ENCODE measurements at regions not wholly inside any gene's neighbourhood (a gene's known extent, or its start where the extent isn't known, plus 50 kb on each side); places are given as distances from the start of the nearest gene placed in this dataset.

- no peaks in the 10 kb centered on the region for H3K36me3 ChIP-seq (ENCODE audit: control insufficient read depth, insufficient read depth, low read length)
- H3K27me3 ChIP-seq (ENCODE audit: control insufficient read depth, insufficient read depth, low read length) = no peaks in the 10 kb centered on the region
- no peak overlapping the region for H3K9ac ChIP-seq (ENCODE audit: low read depth, low read length)
- no peaks in the 10 kb centered on the region for H3K4me1 ChIP-seq (ENCODE audit: control insufficient read depth, insufficient read depth, low read length)
- H3K9me3 ChIP-seq (ENCODE audit: control insufficient read depth, insufficient read depth, low read length) = no peaks in the 10 kb centered on the region
- H3K4me3 ChIP-seq (ENCODE audit: low read depth, low read length) = no peak overlapping the region
Measured at GRCh38 chr14:58839233-58839632, 201.5 kb downstream of the DACT1 start.

DNA sequence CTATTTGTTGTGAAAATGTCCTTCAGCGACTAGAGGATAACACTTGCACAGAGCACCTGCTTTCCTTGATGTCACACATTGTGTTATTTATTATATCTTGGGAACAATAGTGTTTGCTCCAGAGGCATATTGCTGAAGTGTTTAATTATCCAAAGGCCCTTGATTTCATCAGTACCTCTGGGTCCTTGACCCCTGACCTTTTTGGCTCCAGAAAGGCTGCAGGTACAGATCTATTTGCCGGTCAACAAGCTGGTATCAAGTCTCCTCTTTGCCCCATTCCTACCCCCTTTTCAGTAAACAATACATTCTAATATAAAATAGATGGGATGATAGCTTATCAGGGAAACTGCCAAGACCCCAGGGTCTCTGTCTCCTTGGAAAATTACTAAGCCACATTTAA, 206.8 kb downstream of the DACT1 start:
- H3K27me3 ChIP-seq (ENCODE audit: control insufficient read depth, insufficient read depth, low read length) = no peaks in the 10 kb centered on the region

GRCh38 chr14:58846682-58847465, 209.1 kb downstream of the DACT1 start:
- H3K9ac ChIP-seq (ENCODE audit: low read depth, low read length) = no peak overlapping the region
- peaks cover 6% of the 10 kb centered on the region for H3K4me1 ChIP-seq (ENCODE audit: control insufficient read depth, insufficient read depth, low read length)
- H3K4me3 ChIP-seq (ENCODE audit: low read depth, low read length) = no peak overlapping the region
- no peaks in the 10 kb centered on the region for H3K9me3 ChIP-seq (ENCODE audit: control insufficient read depth, insufficient read depth, low read length)
- no peaks in the 10 kb centered on the region for H3K36me3 ChIP-seq (ENCODE audit: control insufficient read depth, insufficient read depth, low read length)
- H3K27me3 ChIP-seq (ENCODE audit: control insufficient read depth, insufficient read depth, low read length) = no peaks in the 10 kb centered on the region

More for the DNA sequence above, 206.8 kb downstream of the DACT1 start:
- Histone ChIP-seq H3K36me3 (ENCODE audit: control insufficient read depth, insufficient read depth, low read length) (no peaks in the 10 kb centered on the region), H3K4me3 (ENCODE audit: low read depth, low read length) (no peak overlapping the region), H3K4me1 (ENCODE audit: control insufficient read depth, insufficient read depth, low read length) (peaks cover 6% of the 10 kb centered on the region), H3K9me3 (ENCODE audit: control insufficient read depth, insufficient read depth, low read length) (no peaks in the 10 kb centered on the region), H3K9ac (ENCODE audit: low read depth, low read length) (no peak overlapping the region)

DNA sequence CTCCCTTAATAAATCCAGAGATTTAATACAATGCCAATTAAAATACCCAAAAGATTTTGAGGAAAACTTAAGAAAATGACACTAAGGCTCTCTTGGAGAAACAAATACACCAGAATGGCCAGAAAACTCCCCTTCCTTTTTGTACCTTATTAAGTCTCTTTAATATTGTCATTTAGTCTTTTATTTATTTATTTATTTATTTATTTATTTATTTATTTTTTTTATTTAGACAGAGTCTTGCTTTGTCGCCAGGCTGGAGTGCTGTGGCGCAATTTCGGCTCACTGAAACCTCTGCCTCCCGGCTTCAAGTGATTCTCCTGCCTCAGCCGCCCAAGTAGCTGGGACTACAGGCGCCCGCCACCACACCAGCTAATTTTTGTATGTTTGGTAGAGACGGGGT, 210.6 kb downstream of the DACT1 start:
- Histone ChIP-seq H3K4me3 (ENCODE audit: low read depth, low read length) (no peak overlapping the region), H3K9ac (ENCODE audit: low read depth, low read length) (no peak overlapping the region), H3K27me3 (ENCODE audit: control insufficient read depth, insufficient read depth, low read length) (no peaks in the 10 kb centered on the region), H3K9me3 (ENCODE audit: control insufficient read depth, insufficient read depth, low read length) (no peaks in the 10 kb centered on the region), H3K36me3 (ENCODE audit: control insufficient read depth, insufficient read depth, low read length) (no peaks in the 10 kb centered on the region), H3K4me1 (ENCODE audit: control insufficient read depth, insufficient read depth, low read length) (peaks cover 6% of the 10 kb centered on the region)

- peaks cover 6% of the 10 kb centered on the region for H3K4me1 ChIP-seq (ENCODE audit: control insufficient read depth, insufficient read depth, low read length)
- no peaks in the 10 kb centered on the region for H3K9me3 ChIP-seq (ENCODE audit: control insufficient read depth, insufficient read depth, low read length)
- H3K27me3 ChIP-seq (ENCODE audit: control insufficient read depth, insufficient read depth, low read length) = no peaks in the 10 kb centered on the region
- H3K4me3 ChIP-seq (ENCODE audit: low read depth, low read length) = no peak overlapping the region
- no peaks in the 10 kb centered on the region for H3K36me3 ChIP-seq (ENCODE audit: control insufficient read depth, insufficient read depth, low read length)
- H3K9ac ChIP-seq (ENCODE audit: low read depth, low read length) = no peak overlapping the region
Measured at GRCh38 chr14:58849601-58850000, 211.8 kb downstream of the DACT1 start.

- H3K9ac ChIP-seq (ENCODE audit: low read depth, low read length) = no peak overlapping the region
Measured at GRCh38 chr14:58850011-58850410, 212.2 kb downstream of the DACT1 start.

GRCh38 chr14:58861586-58861985, 223.8 kb downstream of the DACT1 start:
- no peaks in the 10 kb centered on the region for H3K27me3 ChIP-seq (ENCODE audit: control insufficient read depth, insufficient read depth, low read length)
- no peak overlapping the region for H3K4me3 ChIP-seq (ENCODE audit: low read depth, low read length)
- H3K9ac ChIP-seq (ENCODE audit: low read depth, low read length) = no peak overlapping the region
- H3K36me3 ChIP-seq (ENCODE audit: control insufficient read depth, insufficient read depth, low read length) = no peaks in the 10 kb centered on the region
- no peaks in the 10 kb centered on the region for H3K9me3 ChIP-seq (ENCODE audit: control insufficient read depth, insufficient read depth, low read length)
- no peaks in the 10 kb centered on the region for H3K4me1 ChIP-seq (ENCODE audit: control insufficient read depth, insufficient read depth, low read length)

More at GRCh38 chr14:58850011-58850410, 212.2 kb downstream of the DACT1 start:
- Histone ChIP-seq H3K4me1 (ENCODE audit: control insufficient read depth, insufficient read depth, low read length) (peaks cover 6% of the 10 kb centered on the region), H3K27me3 (ENCODE audit: control insufficient read depth, insufficient read depth, low read length) (no peaks in the 10 kb centered on the region), H3K9me3 (ENCODE audit: control insufficient read depth, insufficient read depth, low read length) (no peaks in the 10 kb centered on the region), H3K36me3 (ENCODE audit: control insufficient read depth, insufficient read depth, low read length) (no peaks in the 10 kb centered on the region), H3K4me3 (ENCODE audit: low read depth, low read length) (no peak overlapping the region)

DNA sequence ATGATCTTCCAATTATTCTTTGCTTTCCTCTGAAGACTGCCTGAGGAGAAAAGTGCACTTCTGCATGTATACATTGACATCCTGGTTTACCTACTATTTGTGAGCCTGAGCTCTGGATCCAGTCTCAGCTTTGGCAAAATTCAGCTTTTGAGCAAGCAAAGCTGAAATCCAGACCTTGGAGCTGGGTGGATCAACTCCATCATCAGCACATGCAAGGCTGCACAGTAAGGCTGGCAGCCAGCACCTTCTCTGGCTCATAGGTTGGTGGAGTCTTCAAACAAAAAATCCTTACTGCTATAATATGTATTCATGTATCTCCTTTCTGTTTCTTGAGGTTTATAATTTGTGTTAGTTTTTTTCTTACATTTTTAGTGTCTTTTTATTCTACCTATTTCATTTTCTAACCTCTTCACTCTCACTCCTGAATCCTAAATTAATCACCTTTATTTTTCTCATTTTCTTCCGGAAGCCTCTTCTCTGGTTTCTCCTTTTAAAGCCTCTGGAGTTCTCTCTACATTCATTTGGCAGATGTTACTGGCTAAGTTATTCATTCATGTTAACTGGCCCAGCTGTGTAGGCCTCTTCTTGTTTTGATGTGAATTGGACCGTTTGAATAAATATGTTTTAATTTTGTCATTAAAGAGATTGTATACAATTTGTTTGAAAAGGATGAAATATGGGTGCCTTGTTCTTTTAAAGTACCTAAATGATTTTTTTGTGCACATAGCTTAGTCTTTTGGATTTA, 224.8 kb downstream of the DACT1 start:
- Histone ChIP-seq H3K9ac (ENCODE audit: low read depth, low read length) (no peak overlapping the region), H3K4me3 (ENCODE audit: low read depth, low read length) (no peak overlapping the region), H3K27me3 (ENCODE audit: control insufficient read depth, insufficient read depth, low read length) (no peaks in the 10 kb centered on the region), H3K9me3 (ENCODE audit: control insufficient read depth, insufficient read depth, low read length) (no peaks in the 10 kb centered on the region), H3K4me1 (ENCODE audit: control insufficient read depth, insufficient read depth, low read length) (no peaks in the 10 kb centered on the region), H3K36me3 (ENCODE audit: control insufficient read depth, insufficient read depth, low read length) (no peaks in the 10 kb centered on the region)

DNA sequence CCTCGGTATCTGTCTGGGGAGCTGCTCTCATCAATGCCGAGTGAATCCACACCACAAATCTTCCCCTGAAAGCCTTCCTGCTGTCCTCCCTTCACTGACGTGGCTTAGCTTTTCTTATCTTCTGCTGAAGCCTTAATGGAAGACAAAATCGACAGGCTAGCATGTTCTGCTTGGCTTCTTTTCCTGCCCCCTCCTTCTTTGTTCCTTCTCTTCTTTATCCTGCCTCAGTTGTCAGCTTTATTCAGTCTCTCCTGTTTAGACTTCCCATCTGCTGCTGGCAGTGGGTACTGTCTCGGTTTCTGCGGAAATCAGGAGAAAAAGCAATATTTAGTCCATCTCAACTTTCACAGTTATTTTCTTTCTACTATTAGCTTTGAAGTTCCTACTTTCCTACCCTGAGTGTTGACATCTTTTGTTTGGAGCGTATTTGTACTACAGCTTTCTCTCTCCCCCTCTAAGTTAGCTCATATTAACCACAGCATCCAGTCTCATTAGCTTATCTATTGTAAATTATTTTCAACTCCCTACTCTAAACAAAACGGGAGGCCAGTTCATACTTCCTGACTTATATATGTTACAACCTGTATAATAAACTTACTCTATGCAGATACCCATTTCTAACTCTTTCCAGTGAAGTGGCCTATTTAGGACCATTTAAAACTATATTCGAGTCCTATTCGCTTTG, 226.0 kb downstream of the DACT1 start:
- Histone ChIP-seq H3K4me3 (ENCODE audit: low read depth, low read length) (no peak overlapping the region), H3K9me3 (ENCODE audit: control insufficient read depth, insufficient read depth, low read length) (no peaks in the 10 kb centered on the region), H3K4me1 (ENCODE audit: control insufficient read depth, insufficient read depth, low read length) (no peaks in the 10 kb centered on the region), H3K36me3 (ENCODE audit: control insufficient read depth, insufficient read depth, low read length) (no peaks in the 10 kb centered on the region), H3K27me3 (ENCODE audit: control insufficient read depth, insufficient read depth, low read length) (no peaks in the 10 kb centered on the region), H3K9ac (ENCODE audit: low read depth, low read length) (no peak overlapping the region)

DNA sequence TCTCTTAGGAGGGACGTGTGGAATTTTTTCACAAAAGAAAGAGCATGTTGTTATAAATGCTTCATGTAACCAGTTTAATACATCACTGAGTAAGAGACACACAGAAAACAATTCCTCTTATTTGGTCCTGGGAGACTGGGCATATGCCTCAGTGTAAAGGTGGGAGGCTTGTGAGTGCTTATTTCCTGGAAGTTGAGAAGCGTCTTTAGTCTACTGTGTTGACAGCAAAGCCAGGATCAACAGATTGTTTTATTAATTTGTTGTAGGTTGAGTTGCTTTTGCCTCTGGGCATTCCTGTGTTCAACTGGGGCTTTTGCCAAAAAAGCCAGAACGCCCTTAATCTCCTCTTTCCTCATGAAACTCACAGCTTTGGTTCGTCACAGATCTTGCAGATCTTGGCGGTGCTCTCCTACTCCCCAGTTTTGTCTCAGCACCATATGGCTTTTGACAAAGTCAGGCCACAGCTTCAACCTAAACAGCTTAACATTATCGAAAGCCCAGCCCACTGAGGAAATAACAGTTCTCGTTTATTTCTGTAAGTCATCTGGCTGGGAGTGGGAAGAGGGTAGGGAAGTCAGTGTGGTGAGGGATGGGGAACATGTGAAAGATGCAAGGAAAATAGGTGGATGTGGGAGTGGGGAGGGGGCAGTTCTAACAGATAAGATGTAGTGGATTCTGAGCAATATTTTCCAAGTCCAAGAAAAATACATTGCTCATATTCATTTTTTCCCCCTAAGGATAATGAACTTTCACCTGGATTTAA, 227.2 kb downstream of the DACT1 start:
- Histone ChIP-seq H3K36me3 (ENCODE audit: control insufficient read depth, insufficient read depth, low read length) (no peaks in the 10 kb centered on the region), H3K4me3 (ENCODE audit: low read depth, low read length) (no peak overlapping the region), H3K27me3 (ENCODE audit: control insufficient read depth, insufficient read depth, low read length) (no peaks in the 10 kb centered on the region), H3K9me3 (ENCODE audit: control insufficient read depth, insufficient read depth, low read length) (no peaks in the 10 kb centered on the region), H3K9ac (ENCODE audit: low read depth, low read length) (no peak overlapping the region), H3K4me1 (ENCODE audit: control insufficient read depth, insufficient read depth, low read length) (no peaks in the 10 kb centered on the region)

DNA sequence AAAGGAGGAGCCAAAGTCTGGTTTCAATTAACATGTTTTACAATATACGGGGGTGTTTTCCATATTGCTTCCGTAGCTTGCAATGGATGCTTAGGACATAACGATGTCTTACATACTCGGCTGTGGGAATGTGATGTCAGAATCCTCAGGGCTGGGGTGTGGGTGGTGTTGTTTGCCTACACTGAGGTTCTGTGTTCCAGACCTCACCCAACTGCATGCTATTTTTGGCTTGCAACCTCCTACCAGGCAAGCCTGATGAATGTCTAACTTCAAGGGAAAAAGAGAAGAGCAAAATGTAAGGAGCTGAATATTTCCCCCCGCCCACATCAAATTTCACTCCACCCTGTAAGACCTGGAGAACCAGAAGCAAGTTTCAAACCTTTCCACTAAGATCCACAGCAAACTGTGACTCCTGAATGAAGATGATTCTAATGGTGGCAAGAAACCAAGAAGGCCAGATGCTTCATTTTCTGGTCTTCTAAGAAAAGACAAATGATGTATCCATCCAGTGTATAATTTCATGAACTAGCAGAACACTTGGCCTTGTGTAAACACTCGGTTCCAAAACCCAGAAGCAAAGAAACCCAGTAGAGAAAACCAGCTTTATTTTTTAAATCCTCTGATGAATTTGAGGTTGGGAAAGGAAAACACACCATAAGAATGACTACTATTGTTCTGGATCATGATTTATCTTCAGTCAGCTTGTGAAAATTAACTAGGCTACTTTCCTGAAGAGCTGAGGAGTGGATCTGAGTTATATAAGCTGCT, 227.9 kb downstream of the DACT1 start:
- no peaks in the 10 kb centered on the region for H3K9me3 ChIP-seq (ENCODE audit: control insufficient read depth, insufficient read depth, low read length)
- H3K4me3 ChIP-seq (ENCODE audit: low read depth, low read length) = no peak overlapping the region
- H3K9ac ChIP-seq (ENCODE audit: low read depth, low read length) = no peak overlapping the region
- no peaks in the 10 kb centered on the region for H3K27me3 ChIP-seq (ENCODE audit: control insufficient read depth, insufficient read depth, low read length)
- H3K4me1 ChIP-seq (ENCODE audit: control insufficient read depth, insufficient read depth, low read length) = no peaks in the 10 kb centered on the region
- no peaks in the 10 kb centered on the region for H3K36me3 ChIP-seq (ENCODE audit: control insufficient read depth, insufficient read depth, low read length)

Data from iPS-15b (cell line).